HL-60 (cell line): ENCODE measurements at regions not wholly inside any gene's neighbourhood (a gene's known extent, or its start where the extent isn't known, plus 50 kb on each side); places are given as distances from the start of the nearest gene placed in this dataset.

ENCODE experiments used
- DNase-seq, 2 experiments: peaks; one replicate each; pipeline ENCODE4 v3.0.0-alpha.2; 2010 to 2020; ENCODE audit warnings: low read depth in 1 of 2, low spot score in 1 of 2
- H3K27ac ChIP-seq: fragments of 250-450 bp; sonication (Bioruptor Pico); replicated peaks from 2 replicates; pipeline ENCODE4 v1.5.1; 2020; ENCODE audit warnings: mild to moderate bottlenecking, moderate library complexity
- H3K27me3 ChIP-seq: fragments of 250-450 bp; sonication (Bioruptor Pico); 2 replicates; pipeline ENCODE4 v1.5.1; 2021; ENCODE audit warnings: mild to moderate bottlenecking, moderate library complexity; ENCODE audit not compliant: insufficient read depth, poor library complexity, severe bottlenecking
- H3K4me3 ChIP-seq: replicated peaks from 2 replicates; pipeline ENCODE4 v1.5.1; 2011; ENCODE audit warnings: mild to moderate bottlenecking, control low read depth, low read length; ENCODE audit not compliant: insufficient read depth
- CTCF ChIP-seq: IDR thresholded peaks from one replicate; pipeline ENCODE4 v1.5.1; 2011; ENCODE audit warnings: low read length, control low read depth, inconsistent platforms; ENCODE audit not compliant: insufficient read depth
- GABPA ChIP-seq: IDR thresholded peaks from 2 replicates; pipeline ENCODE4 v1.6.1; 2012; ENCODE audit warnings: low read depth
- POLR2AphosphoS5 ChIP-seq: IDR thresholded peaks from 2 replicates; pipeline ENCODE4 v1.6.1; 2012; ENCODE audit warnings: low read depth
- REST ChIP-seq: IDR thresholded peaks from 2 replicates; pipeline ENCODE4 v1.6.1; 2012; ENCODE audit warnings: low read depth; ENCODE audit not compliant: insufficient replicate concordance
- SPI1 ChIP-seq: IDR thresholded peaks from 2 replicates; pipeline ENCODE4 v1.6.1; 2012; ENCODE audit warnings: low read depth, mild to moderate bottlenecking, borderline replicate concordance

GRCh38 chr11:120034881-120035630, 102.9 kb downstream of the TRIM29 start:
- no peak for TF ChIP-seq POLR2AphosphoS5
- no peak for TF ChIP-seq SPI1
- no peak for TF ChIP-seq GABPA
- no peak for TF ChIP-seq REST
- no peak for TF ChIP-seq CTCF
- no peak overlapping the region for H3K27ac ChIP-seq
- no peaks in the 10 kb centered on the region for H3K27me3 ChIP-seq
- DNase-seq, result no peak
- H3K4me3 ChIP-seq, result no peak overlapping the region

- DNase-seq, result no peak
- no peaks in the 10 kb centered on the region for H3K27me3 ChIP-seq
- TF ChIP-seq POLR2AphosphoS5 (no peak), REST (no peak), CTCF (no peak), SPI1 (no peak)
Observed at GRCh38 chr11:120034176-120034875, 103.6 kb downstream of the TRIM29 start.

GRCh38 chr11:120032766-120033390, 105.0 kb downstream of the TRIM29 start:
- DNase-seq, result no peak
- no peak overlapping the region for H3K27ac ChIP-seq
- H3K4me3 ChIP-seq, result no peak overlapping the region
- TF ChIP-seq CTCF, result no peak
- no peak for TF ChIP-seq SPI1
- TF ChIP-seq GABPA, result no peak
- TF ChIP-seq REST, result no peak
- no peak for TF ChIP-seq POLR2AphosphoS5
- H3K27me3 ChIP-seq, result no peaks in the 10 kb centered on the region

More at GRCh38 chr11:120034176-120034875, 103.6 kb downstream of the TRIM29 start:
- H3K4me3 ChIP-seq, result no peak overlapping the region
- H3K27ac ChIP-seq, result no peak overlapping the region
